AG09319 (cell line): ENCODE measurements at regions not wholly inside any gene's neighbourhood (a gene's known extent, or its start where the extent isn't known, plus 50 kb on each side); places are given as distances from the start of the nearest gene placed in this dataset.

Experiments
- DNase-seq: peaks from one replicate; pipeline ENCODE4 v3.0.0-alpha.2; 2010; ENCODE audit warnings: low read depth; ENCODE audit errors: extremely low read depth
- TF ChIP-seq, protein P1 (sequence below): IDR thresholded peaks from 2 replicates; pipeline ENCODE4 v1.5.1; 2011; ENCODE audit warnings: low read depth, mild to moderate bottlenecking, inconsistent platforms, low read length, moderate library complexity

DNA sequence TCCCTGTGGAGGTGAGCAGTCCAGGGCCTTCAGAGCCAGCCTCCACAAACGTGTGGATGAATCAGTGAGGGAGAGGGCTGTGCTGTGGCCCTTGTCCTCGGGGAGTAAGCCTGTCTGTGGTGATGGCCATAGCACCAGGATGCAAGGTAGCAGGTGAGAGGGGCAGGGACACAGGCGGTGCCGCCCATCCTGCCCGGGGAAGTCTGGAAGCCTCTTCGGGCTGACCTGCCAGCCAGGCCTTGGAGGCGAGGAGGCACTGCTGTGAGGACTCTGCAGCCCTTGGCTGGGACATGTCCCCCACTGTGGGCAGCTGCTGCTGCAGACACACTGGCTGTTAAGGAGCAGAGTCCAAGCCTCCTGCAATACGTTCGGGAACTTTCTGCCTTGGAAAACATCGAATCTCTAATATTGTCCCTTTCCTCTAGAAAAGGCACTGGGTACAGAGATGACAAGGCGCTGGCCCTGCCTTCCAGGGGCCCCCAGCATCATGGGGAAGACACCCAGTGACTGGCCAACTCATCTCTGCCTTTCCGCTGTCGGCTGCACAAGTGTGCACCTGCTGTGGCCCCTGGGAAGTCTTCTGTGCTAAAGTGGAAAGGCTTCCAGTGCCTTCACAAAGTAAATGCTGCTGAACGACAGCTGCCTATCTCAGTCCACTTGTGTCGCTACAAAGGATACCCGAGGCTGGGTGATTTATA lies 101.4 kb downstream of the ADRA2C start:
- TF ChIP-seq, protein P1, sequence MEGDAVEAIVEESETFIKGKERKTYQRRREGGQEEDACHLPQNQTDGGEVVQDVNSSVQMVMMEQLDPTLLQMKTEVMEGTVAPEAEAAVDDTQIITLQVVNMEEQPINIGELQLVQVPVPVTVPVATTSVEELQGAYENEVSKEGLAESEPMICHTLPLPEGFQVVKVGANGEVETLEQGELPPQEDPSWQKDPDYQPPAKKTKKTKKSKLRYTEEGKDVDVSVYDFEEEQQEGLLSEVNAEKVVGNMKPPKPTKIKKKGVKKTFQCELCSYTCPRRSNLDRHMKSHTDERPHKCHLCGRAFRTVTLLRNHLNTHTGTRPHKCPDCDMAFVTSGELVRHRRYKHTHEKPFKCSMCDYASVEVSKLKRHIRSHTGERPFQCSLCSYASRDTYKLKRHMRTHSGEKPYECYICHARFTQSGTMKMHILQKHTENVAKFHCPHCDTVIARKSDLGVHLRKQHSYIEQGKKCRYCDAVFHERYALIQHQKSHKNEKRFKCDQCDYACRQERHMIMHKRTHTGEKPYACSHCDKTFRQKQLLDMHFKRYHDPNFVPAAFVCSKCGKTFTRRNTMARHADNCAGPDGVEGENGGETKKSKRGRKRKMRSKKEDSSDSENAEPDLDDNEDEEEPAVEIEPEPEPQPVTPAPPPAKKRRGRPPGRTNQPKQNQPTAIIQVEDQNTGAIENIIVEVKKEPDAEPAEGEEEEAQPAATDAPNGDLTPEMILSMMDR = no peak
- DNase-seq = no peak

DNA sequence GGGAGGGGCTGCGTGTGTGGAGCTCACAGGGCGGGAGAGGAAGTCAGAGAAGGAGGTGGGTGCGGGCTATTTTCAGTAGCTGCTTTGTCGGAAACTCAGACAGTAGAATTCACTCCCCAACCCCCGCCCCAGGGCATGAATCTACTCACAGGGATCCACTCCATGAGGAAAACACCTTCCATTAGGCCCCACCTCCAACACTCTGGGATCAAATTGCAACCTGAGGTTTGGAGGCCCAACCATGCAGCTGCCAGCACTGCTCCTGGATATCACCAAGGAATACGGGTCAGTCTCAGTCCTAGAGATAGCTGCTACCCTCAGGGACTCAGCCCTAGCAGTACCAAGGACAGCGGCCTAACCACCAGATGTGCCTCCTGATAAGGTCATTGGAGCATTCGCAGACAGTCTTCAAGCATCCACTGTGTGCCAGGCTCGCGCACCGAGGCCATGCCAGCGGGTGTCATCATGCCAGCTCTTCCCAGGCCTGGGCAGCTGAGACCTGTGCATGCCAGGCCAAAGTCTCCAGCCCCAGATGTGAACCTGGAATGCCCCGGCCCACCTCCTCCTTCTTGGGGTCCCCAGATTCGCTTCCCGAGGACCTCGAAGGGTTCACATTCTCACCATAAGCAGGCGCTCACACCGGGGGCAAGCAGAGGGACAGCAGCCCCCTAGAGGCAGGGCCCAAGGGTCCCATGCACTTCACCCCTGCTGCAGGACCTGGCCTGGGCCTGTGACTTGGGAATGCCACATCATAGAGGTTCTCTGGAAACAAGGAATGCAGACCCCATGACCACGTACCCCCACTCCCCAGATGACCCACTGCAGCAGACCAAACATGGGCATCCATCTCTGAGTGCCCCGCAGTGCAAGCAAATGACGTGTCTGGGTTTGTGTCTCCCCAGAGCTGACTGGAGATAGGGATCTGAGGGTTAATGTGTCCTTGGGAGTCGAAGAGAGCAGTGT lies 102.3 kb downstream of the ADRA2C start:
- TF ChIP-seq, protein P1 = no peak
- DNase-seq = no peak

DNA sequence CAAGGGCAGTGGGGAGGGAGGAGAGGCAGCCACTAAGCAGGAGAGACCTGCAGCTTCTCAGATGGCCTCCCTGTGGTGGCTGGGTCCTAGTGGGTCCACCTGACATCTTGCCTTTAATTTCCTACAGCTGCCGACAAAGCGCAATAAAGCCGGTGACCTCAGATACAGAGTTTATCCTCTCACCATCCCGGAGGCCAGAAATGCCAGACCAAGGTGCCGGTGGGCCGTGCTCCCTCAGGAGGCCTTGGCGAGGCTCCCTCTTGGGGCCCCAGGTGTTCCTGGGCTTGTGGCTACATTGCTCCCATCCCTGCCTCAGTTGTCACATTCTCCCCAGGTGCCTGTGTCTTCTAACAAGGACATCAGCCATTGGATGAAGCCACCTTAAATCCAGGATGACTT lies 103.0 kb downstream of the ADRA2C start:
- DNase-seq = no peak
- TF ChIP-seq, protein P1 = no peak

DNA sequence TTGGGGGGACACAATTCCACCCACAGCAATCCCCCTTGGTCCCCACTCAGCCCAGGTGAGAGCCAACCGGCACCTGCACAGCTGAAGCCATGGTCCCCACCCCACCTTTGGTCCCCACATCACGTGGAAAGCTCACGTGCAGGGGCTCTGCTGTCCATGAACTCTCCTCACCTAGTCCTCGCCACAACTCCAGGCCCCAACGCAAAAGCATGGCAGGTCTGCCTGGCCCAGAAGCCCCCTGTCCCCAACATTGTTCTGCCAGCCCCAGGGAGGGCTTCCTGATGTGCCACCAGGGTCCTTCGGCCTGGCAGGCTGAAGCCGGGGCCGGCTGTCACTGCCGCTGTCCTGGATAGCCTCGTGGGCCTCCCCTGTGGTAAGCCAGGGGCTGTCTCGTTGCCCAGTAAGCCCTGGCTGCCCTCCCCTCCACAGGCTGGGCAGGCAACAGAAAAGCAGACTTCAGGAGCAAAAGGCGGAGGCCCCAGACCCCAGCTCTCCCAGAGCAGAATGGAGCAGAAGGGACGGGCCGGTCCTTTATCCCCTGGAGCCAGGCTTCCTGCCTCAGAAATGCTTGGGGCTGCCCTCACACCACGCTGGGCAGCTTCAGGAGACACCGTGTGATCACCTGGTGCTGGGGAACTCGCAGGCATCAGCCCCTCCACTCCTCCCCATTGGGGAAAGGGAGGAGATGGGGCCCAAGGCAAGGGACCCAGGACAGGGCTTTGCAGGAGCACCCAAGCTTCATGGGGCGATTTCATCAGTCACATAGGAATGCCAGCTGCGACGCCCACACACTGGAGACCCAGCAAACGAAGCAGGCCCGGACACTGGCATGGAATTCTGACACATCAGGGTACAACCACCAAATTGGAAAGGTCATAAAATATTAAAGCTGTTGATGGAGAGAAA lies 103.7 kb downstream of the ADRA2C start:
- TF ChIP-seq, protein P1 = no peak
- DNase-seq = no peak

DNA sequence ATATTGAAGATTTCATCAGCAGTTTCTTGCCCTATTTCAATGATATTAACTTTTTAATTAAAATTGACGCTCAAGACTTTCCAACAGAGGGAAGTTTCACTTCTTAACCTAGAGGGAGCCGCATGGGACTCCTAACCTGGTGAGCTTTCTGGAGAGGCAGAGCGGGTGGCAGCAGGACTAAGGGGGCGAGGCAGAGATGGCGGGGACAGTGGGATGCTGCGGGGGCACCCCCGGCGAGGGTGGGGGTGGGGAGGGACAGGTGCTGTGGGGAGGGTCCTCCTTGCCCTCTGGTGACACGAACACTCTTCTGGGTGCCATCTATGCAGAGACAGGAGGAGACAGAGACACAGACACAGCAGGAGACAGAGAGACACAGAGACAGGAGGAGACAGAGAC lies 104.4 kb downstream of the ADRA2C start:
- DNase-seq = no peak
- TF ChIP-seq, protein P1 = no peak

DNA sequence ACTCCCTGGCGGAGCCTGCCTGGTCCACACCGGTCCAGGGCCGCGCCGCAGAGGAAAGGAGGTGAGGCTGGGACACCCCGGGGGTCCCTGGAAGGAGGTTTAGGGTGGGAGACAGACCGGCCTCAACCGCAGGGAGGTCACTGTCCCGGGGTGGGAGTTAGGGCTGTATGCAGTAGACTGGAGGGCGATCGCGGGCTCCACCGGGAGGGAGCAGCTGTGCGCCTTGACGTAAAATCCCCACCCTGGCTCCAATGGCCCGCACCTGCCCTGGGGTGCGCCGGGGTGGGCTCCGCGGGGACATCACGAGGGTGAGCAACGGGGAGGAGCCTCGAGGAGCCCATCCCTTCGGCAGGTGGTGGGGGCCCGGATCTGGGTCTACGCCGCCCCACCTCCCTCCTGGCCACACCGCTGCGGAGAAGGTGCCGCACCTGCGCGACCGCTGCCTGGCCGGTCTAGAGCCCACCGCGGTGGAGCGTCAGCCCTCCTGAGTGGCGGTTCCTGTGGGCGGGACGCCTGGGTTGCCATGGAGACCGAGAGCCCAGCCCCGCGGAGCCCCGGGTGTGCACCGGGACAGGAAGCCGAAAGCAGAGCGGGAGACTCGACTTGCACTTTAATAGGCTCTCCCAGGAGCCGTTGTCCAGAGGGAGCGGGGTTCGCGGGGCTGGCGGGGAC lies 105.1 kb downstream of the ADRA2C start:
- TF ChIP-seq, protein P1 = no peak
- no peak for DNase-seq
